Activated CD8-positive, alpha-beta memory T cell treated with anti-CD3 and anti-CD28 coated beads for 48 hours (primary cell): ENCODE measurements at regions not wholly inside any gene's neighbourhood (a gene's known extent, or its start where the extent isn't known, plus 50 kb on each side); places are given as distances from the start of the nearest gene placed in this dataset.

Experiments
- DNase-seq, 3 experiments: peaks; one replicate each; pipeline ENCODE4 v3.0.0-alpha.2; 2020; ENCODE audit warnings: low read depth in 2 of 3, low spot score in 2 of 3

- no peak for DNase-seq
Measured at GRCh38 chr9:81532251-81532650, 157.1 kb downstream of the TLE1 start.

- DNase-seq: no peak
Measured at GRCh38 chr9:81531511-81531910, 157.8 kb downstream of the TLE1 start.

DNA sequence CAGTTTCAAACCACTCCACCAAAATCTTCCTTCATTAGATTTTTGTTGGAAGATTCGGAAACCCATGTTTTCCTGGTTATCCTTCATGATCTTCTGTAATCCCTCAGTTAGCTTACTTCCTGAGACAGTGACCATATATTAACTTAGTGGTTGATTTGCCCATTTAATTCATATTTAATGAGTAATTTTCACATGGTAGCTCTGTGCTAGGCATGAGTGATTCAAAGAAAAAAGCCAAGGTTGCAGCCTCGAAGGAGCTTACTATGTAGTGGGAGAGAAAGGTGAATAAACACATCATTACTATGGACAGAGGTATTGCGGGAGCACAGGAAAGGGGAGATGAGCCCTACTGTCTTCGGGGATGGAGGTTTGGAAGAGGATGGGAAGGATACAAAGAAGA, 158.5 kb downstream of the TLE1 start:
- no peak for DNase-seq

DNA sequence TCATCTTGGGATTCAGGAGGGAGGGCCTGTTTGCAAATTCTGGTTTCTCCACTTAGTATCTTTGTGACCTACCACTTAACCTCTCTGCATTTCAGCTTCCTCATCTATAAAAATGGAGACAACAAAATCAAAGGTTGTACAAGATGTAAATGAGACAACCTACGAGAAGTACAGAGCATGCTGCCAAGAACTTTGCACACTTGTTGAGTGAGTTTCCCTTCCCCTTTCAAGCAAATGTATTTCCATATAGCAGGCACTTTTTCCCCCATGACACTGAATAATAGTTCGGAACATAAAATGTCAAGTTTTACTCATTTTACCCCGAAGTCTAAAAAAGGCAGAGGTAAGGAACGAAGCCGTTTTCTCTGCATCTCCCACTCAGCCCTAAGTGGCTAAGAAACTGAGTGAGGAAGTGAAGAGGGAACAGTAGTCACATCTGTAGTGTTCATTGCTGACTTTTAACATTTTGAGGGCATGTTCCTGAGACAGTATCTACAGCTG, 159.0 kb downstream of the TLE1 start:
- no peak for DNase-seq

- no peak for DNase-seq
Measured at GRCh38 chr9:81529556-81530193, 159.7 kb downstream of the TLE1 start.

- DNase-seq: no peak
Measured at GRCh38 chr9:81526587-81526986, 162.8 kb downstream of the TLE1 start.

DNA sequence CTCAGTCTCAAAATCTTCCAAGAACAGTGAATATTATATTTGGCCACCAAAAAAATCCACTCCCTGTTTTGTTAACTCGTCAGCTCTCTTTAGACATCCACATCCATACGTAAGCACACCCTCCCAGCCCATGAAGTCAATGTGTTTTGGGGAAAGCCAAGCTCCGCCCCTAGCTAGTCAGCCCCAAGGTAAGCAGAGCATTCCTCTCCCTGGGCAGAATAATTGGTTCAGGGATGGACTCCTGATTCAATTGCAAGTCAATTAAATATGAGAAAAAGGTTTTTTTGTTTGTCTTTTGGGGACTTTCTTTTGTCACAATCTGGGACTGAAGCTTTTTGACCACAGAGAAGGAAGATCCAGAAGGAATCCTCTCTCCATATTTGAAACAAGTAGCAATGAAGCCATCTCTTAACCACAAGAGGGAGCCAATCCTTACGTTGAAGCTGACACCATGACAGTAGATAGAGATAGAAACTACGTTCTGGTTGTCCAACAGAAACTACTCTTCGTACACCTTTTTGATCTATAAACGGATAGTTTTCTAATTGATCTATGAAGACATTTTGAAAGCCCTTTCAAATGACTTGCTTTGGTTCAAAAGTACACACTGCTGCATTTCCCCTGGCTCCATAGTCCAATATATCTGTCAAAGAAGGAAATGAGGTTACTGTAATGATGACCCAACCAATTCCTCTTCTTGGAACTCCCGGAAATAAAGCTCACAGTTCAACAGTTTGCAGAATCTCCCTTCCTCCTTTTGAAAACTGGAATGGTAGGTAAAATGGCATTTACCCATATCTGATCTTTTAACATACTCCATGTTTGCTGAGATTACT, 166.4 kb downstream of the TLE1 start:
- DNase-seq: no peak

- DNase-seq: no peak
Measured at GRCh38 chr9:81521892-81522291, 167.5 kb downstream of the TLE1 start.

- DNase-seq: no peak
Measured at GRCh38 chr9:81519816-81520495, 169.4 kb downstream of the TLE1 start.

- no peak for DNase-seq
Measured at GRCh38 chr9:81517954-81518353, 171.4 kb downstream of the TLE1 start.

GRCh38 chr9:81513059-81513458, 176.3 kb downstream of the TLE1 start:
- no peak for DNase-seq

GRCh38 chr9:81512641-81513040, 176.7 kb downstream of the TLE1 start:
- DNase-seq: no peak

GRCh38 chr9:81508476-81508875, 180.9 kb downstream of the TLE1 start:
- DNase-seq: no peak

DNA sequence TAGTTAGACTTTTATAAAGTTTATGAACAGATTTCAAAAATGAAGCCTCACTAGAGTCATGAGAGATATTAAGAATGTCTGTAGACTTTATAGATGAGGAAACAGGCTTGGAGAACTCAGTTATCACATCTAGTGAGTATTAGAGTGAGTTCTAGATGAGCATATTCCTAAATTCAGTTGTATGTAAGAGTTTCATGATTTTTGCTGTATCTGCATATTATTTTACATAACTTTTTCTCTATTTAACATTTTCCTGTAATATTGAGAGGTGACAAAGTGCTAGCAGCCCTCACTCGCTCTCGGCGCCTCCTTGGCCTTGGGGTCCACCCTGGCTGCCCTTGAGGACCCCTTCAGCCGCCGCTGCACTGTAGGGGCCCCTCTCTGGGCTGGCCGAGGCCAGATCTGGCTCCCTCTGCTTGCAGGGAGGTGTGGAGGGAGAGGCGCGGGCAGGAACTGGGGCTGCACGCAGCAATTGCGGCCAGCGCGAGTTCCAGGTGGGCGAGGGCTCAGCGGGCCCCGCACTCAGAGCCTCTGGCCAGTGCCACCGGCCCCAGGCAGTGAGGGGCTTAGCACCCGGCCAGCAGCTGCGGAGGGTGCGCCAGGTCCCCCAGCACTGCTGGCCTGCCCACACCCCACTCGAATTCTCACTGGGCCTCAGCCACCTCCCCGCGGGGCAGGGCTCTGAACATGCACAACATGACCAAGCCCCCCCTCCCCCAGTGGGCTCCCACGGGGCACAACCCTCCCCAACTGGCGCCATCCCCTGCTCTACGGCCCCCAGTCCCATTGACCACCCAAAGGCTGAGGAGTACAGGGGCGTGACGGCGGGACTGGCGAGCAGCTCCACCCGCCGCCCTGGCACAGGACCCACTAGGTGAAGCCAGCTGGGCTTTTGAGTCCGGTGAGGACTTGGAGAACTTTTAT, 182.1 kb downstream of the TLE1 start:
- no peak for DNase-seq

DNA sequence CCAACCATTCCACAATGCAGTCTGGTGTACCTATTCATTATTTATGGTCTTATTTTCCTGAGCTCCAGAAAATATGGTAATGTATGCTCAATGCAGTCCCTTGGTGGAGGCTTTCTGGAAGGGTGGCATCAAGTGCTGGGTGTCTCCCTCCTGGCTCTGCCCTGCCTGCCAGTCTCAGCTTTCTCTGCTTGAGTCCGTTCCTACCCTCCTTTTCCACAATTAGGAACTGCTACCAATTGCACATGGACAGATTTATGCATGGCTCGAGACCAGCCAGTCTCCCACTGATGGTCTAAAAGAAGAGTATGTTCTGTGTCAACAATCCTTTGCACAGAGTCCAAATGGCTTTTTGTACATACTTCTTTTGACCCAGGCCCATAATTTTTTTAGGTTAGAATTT, 189.8 kb downstream of the TLE1 start:
- DNase-seq: no peak

DNA sequence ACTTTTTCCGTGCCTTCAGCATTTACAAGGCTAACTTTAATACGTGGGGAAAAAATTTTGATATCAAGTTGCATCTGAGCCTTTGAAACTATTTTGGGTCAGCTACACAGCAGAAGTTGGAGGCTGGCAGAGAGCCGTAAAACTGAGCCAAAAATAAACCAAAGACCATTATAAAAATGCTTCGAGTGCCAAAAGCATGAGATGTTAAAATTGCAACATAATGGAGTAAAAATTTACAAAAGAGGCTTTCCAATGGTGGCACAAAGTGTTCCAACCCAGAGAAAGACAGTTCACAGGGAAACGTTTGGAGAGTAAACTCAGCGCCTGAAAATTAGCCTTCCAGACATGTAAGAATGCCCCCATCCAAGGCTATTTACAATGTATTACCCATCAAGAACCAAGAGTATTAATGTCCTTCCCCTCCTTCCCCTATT, 190.3 kb downstream of the TLE1 start:
- no peak for DNase-seq

GRCh38 chr9:81498576-81498975, 190.8 kb downstream of the TLE1 start:
- DNase-seq: no peak

DNA sequence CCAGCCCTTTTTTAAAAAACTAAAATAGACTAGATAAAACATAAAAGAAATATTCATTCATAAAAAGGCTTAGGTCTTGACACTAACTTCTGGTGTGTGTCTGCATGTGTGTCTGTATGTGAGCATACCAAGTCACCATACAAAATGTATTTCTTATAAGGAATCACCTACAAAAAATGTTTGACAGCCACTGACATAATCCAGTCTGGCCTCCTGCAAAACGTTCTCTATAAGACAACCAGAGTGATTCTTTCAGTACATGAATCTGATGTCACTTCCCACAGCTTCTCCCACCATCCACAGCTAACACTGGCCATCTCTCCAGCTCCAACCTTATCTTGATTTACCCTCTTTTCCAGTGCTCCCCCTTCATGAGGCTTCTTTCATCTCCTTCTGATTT, 192.3 kb downstream of the TLE1 start:
- DNase-seq: no peak

DNA sequence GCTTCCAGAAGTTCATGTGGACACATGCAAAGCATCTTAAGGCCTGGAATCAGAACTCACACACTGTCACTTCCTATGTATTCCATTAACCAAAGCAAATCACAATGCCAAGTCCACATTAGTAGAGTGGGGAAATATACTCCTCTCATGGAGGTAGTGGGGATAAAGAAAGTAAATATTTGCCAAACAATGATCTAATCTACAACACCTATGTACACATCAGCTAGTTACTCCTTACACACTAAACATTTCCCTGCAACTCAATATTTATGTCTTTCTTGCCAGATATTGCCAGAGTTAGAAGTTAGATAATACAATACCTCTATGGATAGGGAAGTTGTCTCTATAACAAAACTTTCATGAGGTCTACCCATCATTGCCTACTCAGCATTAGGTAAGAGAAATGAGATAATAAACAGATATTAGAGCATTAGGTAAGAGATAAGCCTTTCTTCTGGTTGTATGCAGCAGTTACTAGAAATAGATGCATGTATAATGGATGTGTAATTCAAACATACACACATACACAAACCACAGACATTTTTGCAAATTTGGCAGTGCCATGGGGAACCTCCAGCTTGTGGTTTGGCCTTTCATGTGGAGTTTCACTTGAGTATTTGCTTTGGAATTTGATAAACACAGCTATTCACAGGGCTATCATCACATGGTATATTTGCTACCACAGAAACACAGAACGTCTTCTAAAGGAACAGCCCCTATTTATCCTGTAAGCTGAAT, 196.5 kb downstream of the TLE1 start:
- DNase-seq: no peak
